Ureter (tissue), 1 donor: ENCODE measurements at regions not wholly inside any gene's neighbourhood (a gene's known extent, or its start where the extent isn't known, plus 50 kb on each side); places are given as distances from the start of the nearest gene placed in this dataset.

ENCODE experiments used
- DNase-seq: peaks from one replicate; pipeline ENCODE4 v3.0.0-alpha.2; 2020; ENCODE audit warnings: low spot score
- donor health status: DM: yes; HTN: yes; CAD: no.

DNA sequence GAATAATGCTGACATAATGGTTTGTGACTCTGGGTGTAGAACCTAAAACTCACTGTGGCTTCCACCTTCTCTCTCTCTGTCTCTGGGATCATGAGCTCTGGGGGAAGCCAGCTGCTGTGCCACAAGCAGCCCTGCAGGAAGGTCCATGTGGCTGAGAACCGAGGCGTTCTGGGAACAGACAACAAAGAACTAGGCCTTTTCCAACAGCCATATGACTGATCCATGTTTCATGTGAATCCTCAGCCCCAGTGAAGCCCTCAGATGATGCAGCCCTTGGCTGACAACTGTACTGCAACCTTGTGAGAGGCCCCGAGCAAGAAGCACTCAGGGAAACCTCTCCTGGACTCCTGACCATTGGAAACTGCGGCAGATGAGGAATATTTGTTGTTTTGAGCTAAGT lies 56.6 kb downstream of the HLA-G start:
- DNase-seq = no peak

DNA sequence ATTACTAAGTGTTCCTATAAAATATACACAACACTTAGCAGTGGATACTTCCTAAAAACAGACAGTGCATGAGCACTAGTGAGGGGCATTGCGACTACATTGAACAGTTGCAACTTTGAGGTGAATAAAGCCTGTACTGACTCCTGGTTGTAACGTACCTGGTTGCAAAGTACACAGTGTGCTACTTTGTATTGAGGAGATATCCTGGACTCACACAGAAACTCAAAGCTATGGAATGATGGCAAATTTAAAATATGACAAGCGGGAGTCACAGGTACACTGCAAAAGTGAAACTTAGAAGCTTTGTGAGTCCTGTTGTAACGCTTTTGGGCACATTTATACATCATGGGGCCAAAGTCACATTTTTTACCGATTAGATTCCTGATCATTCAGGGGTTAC lies 55.6 kb upstream of the HLA-A start:
- no peak for DNase-seq

DNA sequence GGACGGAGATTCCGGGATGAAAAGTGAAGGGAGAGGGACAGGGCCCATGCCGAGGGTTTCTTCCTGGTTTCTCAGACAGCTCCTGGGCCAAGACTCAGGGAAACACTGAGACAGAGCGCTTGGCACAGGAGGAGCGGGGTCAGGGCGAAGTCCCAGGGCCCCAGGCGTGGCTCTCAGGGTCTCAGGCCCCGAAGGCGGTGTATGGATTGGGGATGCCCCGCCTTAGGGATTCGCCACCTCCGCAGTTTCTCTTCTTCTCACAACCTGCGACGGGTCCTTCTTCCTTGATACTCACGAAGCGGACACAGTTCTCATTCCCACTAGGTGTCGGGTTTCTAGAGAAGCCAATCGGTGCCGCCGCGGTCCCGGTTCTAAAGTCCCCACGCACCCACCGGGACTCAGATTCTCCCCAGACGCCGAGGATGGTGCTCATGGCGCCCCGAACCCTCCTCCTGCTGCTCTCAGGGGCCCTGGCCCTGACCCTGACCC lies 55.0 kb upstream of the HLA-A start:
- peak; percentile 64 for DNase-seq

DNA sequence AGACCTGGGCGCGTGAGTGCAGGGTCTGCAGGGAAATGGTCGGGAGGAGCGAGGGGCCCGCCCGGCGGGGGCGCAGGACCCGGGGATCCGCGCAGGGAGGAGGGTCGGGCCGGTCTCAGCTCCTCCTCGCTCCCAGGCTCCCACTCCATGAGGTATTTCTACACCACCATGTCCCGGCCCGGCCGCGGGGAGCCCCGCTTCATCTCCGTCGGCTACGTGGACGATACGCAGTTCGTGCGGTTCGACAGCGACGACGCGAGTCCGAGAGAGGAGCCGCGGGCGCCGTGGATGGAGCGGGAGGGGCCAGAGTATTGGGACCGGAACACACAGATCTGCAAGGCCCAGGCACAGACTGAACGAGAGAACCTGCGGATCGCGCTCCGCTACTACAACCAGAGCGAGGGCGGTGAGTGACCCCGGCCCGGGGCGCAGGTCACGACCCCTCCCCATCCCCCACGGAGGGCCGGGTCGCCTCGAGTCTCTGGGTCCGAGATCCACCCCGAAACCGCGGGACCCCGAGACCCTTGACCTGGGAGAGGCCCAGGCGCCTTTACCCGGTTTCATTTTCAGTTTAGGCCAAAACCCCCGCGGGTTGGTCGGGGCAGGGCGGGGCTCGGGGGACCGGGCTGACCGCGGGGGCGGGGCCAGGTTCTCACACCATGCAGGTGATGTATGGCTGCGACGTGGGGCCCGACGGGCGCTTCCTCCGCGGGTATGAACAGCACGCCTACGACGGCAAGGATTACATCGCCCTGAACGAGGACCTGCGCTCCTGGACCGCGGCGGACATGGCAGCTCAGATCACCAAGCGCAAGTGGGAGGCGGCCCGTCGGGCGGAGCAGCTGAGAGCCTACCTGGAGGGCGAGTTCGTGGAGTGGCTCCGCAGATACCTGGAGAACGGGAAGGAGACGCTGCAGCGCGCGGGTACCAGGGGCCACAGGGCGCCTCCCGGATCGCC lies 54.2 kb upstream of the HLA-A start:
- DNase-seq = peak; percentile 90
